RPMI8226 (cell line): ENCODE measurements at regions not wholly inside any gene's neighbourhood (a gene's known extent, or its start where the extent isn't known, plus 50 kb on each side); places are given as distances from the start of the nearest gene placed in this dataset.
A peak's percentile ranks its signal among the peaks of the same experiment; 100 is the strongest.

ENCODE experiments used
- DNase-seq: peaks from one replicate; pipeline ENCODE4 v3.0.0-alpha.2; 2015

- no peak for DNase-seq
These were observed 56.5 kb downstream of the IRX6 start for GRCh38 chr16:55380485-55380884.

- no peak for DNase-seq
These were observed 60.6 kb downstream of the IRX6 start for GRCh38 chr16:55384288-55385247.

- no peak for DNase-seq
These were observed 61.4 kb downstream of the IRX6 start for GRCh38 chr16:55385359-55385758.

- DNase-seq, result no peak
These were observed 62.7 kb downstream of the IRX6 start for GRCh38 chr16:55386534-55387296.

- no peak for DNase-seq
These were observed 64.3 kb downstream of the IRX6 start for GRCh38 chr16:55388131-55388862.

GRCh38 chr16:55389426-55390073 lies 65.5 kb downstream of the IRX6 start:
- DNase-seq, result no peak

- no peak for DNase-seq
These were observed 66.7 kb downstream of the IRX6 start for GRCh38 chr16:55390630-55391237.

DNA sequence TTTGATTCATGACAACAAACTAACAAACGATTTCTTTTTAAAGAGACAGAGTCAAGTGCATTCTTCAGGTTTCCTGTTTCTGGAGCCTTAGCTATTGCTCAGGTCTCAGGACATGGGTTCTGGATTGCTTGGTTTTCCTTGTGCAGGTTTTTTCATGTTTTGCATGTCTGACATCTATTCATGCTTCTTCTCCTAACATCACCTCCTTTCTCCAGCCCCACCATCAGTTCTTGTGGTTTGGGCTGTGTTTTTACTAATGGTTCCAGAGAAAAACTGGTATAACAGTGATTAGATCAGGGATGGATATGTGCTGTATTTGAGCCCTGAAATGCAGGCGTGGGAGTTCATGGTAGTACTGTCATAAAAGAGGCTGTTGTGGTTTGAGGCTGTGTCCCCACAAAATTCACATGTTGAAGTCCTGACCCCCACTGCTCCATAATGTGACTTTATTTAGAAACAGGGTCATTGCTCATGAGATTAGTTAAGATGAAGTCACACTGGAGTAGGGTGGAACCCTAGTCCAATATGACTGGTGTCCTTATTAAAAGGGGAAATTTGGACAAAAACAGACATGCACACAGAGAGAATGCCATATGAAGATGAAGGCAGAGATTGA lies 67.9 kb downstream of the IRX6 start:
- no peak for DNase-seq

DNA sequence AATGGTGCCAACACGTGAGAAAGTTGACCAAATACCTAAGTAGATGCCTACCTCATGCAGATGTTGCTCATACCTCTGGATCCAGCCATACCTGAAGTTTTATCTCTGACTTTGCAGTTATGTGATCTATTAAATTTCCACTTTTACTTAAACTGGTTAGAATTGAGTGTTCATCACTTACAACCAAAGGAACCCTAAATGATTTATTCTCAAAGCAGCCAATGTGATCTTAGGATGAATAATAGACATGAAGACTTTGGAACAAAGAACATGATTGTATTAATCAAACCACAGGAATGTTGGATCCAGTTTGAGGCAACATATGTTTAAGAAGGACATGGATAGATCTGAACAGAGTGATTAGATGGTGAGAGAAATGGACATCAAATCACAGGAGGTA lies 68.7 kb downstream of the IRX6 start:
- DNase-seq, result no peak

DNA sequence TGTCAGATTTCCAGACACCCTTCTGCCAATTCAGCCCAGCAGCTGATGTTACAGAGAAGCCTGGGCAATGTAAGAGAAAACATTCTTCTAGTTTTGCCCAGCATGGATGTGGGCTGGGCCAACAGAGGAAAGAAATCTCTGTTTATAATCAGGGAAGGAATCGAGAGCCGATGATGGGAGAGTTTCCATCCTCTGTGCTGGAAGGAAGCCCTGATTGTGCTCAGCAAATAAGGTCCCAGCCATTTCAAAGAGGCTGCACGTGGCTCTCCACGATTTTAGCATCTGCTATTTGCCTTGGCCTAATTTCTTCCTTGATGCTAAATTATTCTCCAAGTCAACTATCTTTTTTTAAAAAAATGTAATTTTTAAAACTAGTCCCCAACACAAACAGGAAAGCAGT lies 70.0 kb downstream of the IRX6 start:
- no peak for DNase-seq

GRCh38 chr16:55398762-55399161 lies 74.8 kb downstream of the IRX6 start:
- DNase-seq, result no peak

DNA sequence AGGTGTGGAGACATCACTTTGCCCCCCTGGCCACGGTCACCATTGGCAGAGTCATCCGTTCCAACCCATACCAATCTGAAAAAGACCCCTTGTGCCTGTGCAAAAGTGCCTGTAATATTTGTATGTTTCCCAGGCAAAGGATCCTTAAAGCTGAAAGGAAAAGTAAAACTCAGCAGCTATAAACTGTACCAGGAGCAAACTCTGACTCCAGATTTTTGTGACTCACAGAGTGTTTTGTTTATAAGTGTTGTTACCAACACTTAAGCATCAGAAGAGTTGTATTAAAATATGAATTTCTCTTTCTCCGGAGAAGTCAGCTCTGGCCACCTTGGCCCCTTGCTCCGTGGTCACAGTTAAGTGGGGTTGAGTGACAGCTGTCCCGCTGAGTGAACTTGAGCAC lies 75.9 kb downstream of the IRX6 start:
- no peak for DNase-seq

DNA sequence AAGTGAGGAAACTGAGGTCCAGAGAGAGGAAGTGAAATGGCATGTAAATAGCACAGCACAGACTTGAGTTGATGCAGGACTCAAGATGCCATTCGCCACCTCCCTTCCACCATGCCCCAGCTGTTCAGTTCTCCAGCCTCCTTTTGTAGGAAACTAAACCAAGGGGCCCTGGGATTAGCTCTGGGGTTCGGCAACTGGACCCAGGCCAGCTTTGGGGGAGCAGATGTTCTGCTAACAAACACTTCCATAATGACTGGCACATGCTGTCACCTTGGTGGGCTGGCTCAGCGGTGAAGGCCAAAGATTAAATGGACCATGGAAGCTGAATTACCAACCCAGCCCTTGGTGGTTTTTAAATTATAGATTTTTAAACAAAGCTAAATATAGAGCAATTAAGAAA lies 77.0 kb downstream of the IRX6 start:
- no peak for DNase-seq

- DNase-seq, result no peak
These were observed 75.5 kb upstream of the MMP2 start for GRCh38 chr16:55403464-55403863.

DNA sequence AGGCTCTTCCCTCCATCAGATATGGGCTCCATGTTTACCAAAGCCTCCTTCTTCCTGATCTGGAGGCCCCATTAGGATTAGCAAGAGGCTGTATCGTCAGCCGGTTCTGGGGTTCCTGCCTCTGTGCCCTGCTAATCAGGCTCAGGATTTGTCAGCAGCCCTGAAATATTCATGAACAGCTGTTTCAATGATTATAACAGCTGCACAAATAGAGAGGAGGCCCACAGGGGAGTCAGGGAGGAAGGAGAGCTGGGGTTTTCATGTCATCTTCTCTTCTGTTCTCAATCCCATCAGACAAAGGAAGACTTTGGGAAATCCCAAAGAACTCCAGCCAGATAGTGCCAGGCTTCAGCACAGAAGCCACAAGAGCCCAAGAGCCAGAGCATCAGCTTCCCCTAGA lies 72.3 kb upstream of the MMP2 start:
- DNase-seq, result no peak

- no peak for DNase-seq
These were observed 70.3 kb upstream of the MMP2 start for GRCh38 chr16:55408661-55409060.

- DNase-seq, result no peak
These were observed 67.8 kb upstream of the MMP2 start for GRCh38 chr16:55411231-55411630.

- DNase-seq, result no peak
These were observed 60.4 kb upstream of the MMP2 start for GRCh38 chr16:55418586-55418985.

DNA sequence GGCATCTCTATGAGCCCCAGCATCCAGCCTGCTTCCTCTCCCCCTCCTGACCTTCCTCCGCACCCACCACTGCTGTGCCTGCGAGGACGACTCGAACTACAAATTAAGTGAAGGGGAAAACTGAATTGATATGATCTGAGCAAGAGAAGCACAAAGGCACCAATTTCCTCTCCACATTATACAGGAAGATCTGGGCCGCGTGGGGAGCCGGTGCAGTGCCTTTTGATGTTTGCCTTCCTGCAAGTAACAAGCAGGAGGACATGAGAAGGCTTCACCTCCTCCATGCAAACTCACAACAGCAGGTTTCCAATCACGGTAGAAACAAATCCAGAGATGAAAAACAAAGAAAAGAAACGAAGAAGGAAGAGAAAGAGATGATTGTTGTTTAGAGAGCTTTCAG lies 57.8 kb upstream of the MMP2 start:
- DNase-seq, result no peak

GRCh38 chr16:55426865-55427484 lies 52.0 kb upstream of the MMP2 start:
- peak; percentile 9 for DNase-seq
